Hematopoietic multipotent progenitor cell treated with erythropoietin and hydrocortisone succinate and interleukin-3 and kit ligand, for 17 days (in vitro differentiated cells): ENCODE measurements at regions not wholly inside any gene's neighbourhood (a gene's known extent, or its start where the extent isn't known, plus 50 kb on each side); places are given as distances from the start of the nearest gene placed in this dataset.
"Not testable (repeated sequence)": the region's sequence is repeated elsewhere in the genome, so short reads cannot be mapped to it uniquely, and the experiment has no call there.

Experiments
- DNase-seq: peaks from one replicate; pipeline ENCODE4 v3.0.0-alpha.2; 2015; ENCODE audit warnings: low spot score

- not testable (repeated sequence) for DNase-seq
These were observed 801.4 kb downstream of the TMEM121 start for GRCh38 chr14:106327702-106328353.

- DNase-seq: not testable (repeated sequence)
These were observed 802.9 kb downstream of the TMEM121 start for GRCh38 chr14:106329243-106329642.

- not testable (repeated sequence) for DNase-seq
These were observed 803.8 kb downstream of the TMEM121 start for GRCh38 chr14:106329987-106330774.

GRCh38 chr14:106334428-106335109 is 808.2 kb downstream of the TMEM121 start:
- peak; percentile 30 for DNase-seq

- not testable (repeated sequence) for DNase-seq
These were observed 808.7 kb downstream of the TMEM121 start for GRCh38 chr14:106335110-106335429.

- DNase-seq: not testable (repeated sequence)
These were observed 812.4 kb downstream of the TMEM121 start for GRCh38 chr14:106338775-106339174.

- DNase-seq: not testable (repeated sequence)
These were observed 814.3 kb downstream of the TMEM121 start for GRCh38 chr14:106340658-106341057.

- DNase-seq: not testable (repeated sequence)
These were observed 814.8 kb downstream of the TMEM121 start for GRCh38 chr14:106341161-106341560.

- no peak for DNase-seq
These were observed 817.2 kb downstream of the TMEM121 start for GRCh38 chr14:106343626-106344025.

- DNase-seq: not testable (repeated sequence)
These were observed 817.8 kb downstream of the TMEM121 start for GRCh38 chr14:106344065-106344614.

- DNase-seq: not testable (repeated sequence)
These were observed 818.6 kb downstream of the TMEM121 start for GRCh38 chr14:106344791-106345479.

- no peak for DNase-seq
These were observed 819.7 kb downstream of the TMEM121 start for GRCh38 chr14:106346084-106346483.

GRCh38 chr14:106346534-106347290 is 820.3 kb downstream of the TMEM121 start:
- no peak for DNase-seq

GRCh38 chr14:106347291-106347778 is 821.0 kb downstream of the TMEM121 start:
- no peak for DNase-seq

GRCh38 chr14:106347890-106348755 is 821.7 kb downstream of the TMEM121 start:
- no peak for DNase-seq

GRCh38 chr14:106348873-106349540 is 822.6 kb downstream of the TMEM121 start:
- peak; percentile 44 for DNase-seq

GRCh38 chr14:106349678-106350457 is 823.5 kb downstream of the TMEM121 start:
- DNase-seq: not testable (repeated sequence)

GRCh38 chr14:106355007-106355791 is 828.8 kb downstream of the TMEM121 start:
- DNase-seq: not testable (repeated sequence)
